Loucy (cell line): ENCODE measurements at regions not wholly inside any gene's neighbourhood (a gene's known extent, or its start where the extent isn't known, plus 50 kb on each side); places are given as distances from the start of the nearest gene placed in this dataset.

Source experiments
- H2AFZ ChIP-seq: fragments of 200-600 bp; sonication (generic); 2 replicates; pipeline ENCODE4 v1.6.0; 2016; ENCODE audit warnings: antibody characterized with exemption, mild to moderate bottlenecking, low read length, moderate library complexity
- H3F3A ChIP-seq: fragments of 200-600 bp; 2 replicates; pipeline ENCODE4 v1.6.0; 2016; ENCODE audit warnings: antibody characterized with exemption, low read depth, mild to moderate bottlenecking
- H3K27me3 ChIP-seq: fragments of 200-600 bp; sonication (generic); 2 replicates; pipeline ENCODE4 v1.6.1; 2014; ENCODE audit warnings: low read length, mild to moderate bottlenecking; ENCODE audit not compliant: insufficient read depth, poor library complexity, severe bottlenecking
- H3K36me3 ChIP-seq: fragments of 200-600 bp; sonication (generic); 2 replicates; pipeline ENCODE4 v1.6.1; 2016; ENCODE audit warnings: low read length; ENCODE audit not compliant: insufficient read depth
- H3K4me1 ChIP-seq: fragments of 200-600 bp; sonication (generic); 2 replicates; pipeline ENCODE4 v1.5.1; 2014; ENCODE audit warnings: low read length, mild to moderate bottlenecking; ENCODE audit not compliant: insufficient read depth, poor library complexity, severe bottlenecking
- H3K4me2 ChIP-seq: fragments of 200-600 bp; sonication (generic); 2 replicates; pipeline ENCODE4 v1.6.0; 2014; ENCODE audit warnings: antibody characterized with exemption, low read length, low read depth, mild to moderate bottlenecking; ENCODE audit not compliant: poor library complexity, severe bottlenecking
- H3K4me3 ChIP-seq: fragments of 200-600 bp; sonication (generic); 2 replicates; pipeline ENCODE4 v1.5.1; 2014; ENCODE audit warnings: low read length, mild to moderate bottlenecking, mixed read lengths; ENCODE audit not compliant: poor library complexity, severe bottlenecking
- H3K79me2 ChIP-seq: fragments of 200-600 bp; sonication (generic); 2 replicates; pipeline ENCODE4 v1.6.1; 2014; ENCODE audit warnings: low read length; ENCODE audit not compliant: insufficient read depth
- H3K9ac ChIP-seq: fragments of 200-600 bp; sonication (generic); 2 replicates; pipeline ENCODE4 v1.6.0; 2014; ENCODE audit warnings: mild to moderate bottlenecking, low read depth, low read length, moderate library complexity; ENCODE audit not compliant: poor library complexity, severe bottlenecking
- H3K9me2 ChIP-seq: fragments of 200-600 bp; sonication (generic); replicated peaks from 2 replicates; pipeline ENCODE4 v1.6.1; 2016; ENCODE audit warnings: low read depth, low read length, mixed read lengths
- H3K9me3 ChIP-seq: fragments of 200-600 bp; sonication (generic); 2 replicates; pipeline ENCODE4 v1.6.1; 2014; ENCODE audit warnings: mild to moderate bottlenecking, antibody characterized with exemption, low read length, low read depth; ENCODE audit not compliant: insufficient read depth
- H4K20me1 ChIP-seq: fragments of 200-600 bp; sonication (generic); 2 replicates; pipeline ENCODE4 v1.6.0; 2014; ENCODE audit warnings: antibody characterized with exemption, low read length, mild to moderate bottlenecking; ENCODE audit not compliant: insufficient read depth, poor library complexity, severe bottlenecking
- EZH2phosphoT487 ChIP-seq: fragments of 200-600 bp; IDR thresholded peaks from 2 replicates; pipeline ENCODE4 v1.6.1; 2018; ENCODE audit warnings: antibody characterized with exemption, mild to moderate bottlenecking, moderate library complexity, borderline replicate concordance
- TF ChIP-seq, protein P1 (sequence below): fragments of 200-600 bp; sonication (generic); conservative IDR thresholded peaks from 2 replicates; pipeline ENCODE4 v1.5.1; 2014; ENCODE audit warnings: mild to moderate bottlenecking, antibody characterized with exemption, low read length

DNA sequence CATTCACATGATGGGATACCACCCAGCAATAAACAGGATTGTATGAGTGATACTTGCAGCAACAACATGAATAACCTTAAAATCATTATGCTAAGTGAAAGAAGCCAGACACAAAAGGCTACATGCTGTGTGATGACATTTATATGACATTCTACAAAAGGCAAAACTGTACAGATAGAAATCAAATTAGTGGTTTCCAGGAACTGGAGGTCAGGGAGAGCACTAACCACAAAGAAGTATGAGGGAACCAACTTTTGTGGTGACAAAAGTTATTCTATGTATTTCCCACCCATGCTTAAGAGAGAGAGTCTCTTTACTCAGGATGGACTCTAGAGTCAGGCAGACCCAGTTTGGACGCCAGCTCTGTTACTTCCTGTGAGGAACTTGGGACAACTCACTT lies 364.5 kb upstream of the DAB1 start:
- H3K9me3 ChIP-seq = no peaks in the 10 kb centered on the region
- no peaks in the 10 kb centered on the region for H3F3A ChIP-seq
- peaks cover 12% of the 10 kb centered on the region for H3K4me1 ChIP-seq
- H3K4me2 ChIP-seq = peak overlapping the region; percentile 33
- TF ChIP-seq, protein P1, sequence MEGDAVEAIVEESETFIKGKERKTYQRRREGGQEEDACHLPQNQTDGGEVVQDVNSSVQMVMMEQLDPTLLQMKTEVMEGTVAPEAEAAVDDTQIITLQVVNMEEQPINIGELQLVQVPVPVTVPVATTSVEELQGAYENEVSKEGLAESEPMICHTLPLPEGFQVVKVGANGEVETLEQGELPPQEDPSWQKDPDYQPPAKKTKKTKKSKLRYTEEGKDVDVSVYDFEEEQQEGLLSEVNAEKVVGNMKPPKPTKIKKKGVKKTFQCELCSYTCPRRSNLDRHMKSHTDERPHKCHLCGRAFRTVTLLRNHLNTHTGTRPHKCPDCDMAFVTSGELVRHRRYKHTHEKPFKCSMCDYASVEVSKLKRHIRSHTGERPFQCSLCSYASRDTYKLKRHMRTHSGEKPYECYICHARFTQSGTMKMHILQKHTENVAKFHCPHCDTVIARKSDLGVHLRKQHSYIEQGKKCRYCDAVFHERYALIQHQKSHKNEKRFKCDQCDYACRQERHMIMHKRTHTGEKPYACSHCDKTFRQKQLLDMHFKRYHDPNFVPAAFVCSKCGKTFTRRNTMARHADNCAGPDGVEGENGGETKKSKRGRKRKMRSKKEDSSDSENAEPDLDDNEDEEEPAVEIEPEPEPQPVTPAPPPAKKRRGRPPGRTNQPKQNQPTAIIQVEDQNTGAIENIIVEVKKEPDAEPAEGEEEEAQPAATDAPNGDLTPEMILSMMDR = no peak
- TF ChIP-seq EZH2phosphoT487 = no peak
- no peaks in the 10 kb centered on the region for H4K20me1 ChIP-seq
- H3K4me3 ChIP-seq = no peak overlapping the region
- no peak overlapping the region for H3K9ac ChIP-seq
- peaks cover 16% of the 10 kb centered on the region for H3K27me3 ChIP-seq
- no peaks in the 10 kb centered on the region for H3K9me2 ChIP-seq
- H2AFZ ChIP-seq = no peak overlapping the region
- H3K36me3 ChIP-seq = no peaks in the 10 kb centered on the region
- no peaks in the 10 kb centered on the region for H3K79me2 ChIP-seq

DNA sequence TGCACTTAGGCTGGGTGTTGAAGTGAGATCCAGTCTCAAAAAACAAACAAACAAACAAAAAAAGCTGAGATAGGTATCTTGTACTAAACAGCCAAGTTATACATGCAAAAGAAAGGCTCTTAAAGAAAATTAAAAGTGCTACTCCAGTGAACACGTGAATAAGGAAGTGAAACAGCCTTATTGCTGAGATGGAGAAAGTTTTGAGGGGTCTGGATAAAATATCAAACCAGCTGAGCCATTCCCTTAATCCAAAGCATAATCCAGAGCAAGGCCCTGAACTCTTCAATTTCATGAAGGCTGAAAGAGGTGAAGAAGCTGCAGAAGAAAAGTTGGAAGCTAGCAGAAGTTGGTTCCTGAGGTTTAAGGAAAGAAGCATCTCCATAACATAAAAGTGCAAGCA lies 360.5 kb upstream of the DAB1 start:
- Histone ChIP-seq H3K4me3 (no peak overlapping the region), H3K9me2 (no peaks in the 10 kb centered on the region), H4K20me1 (no peaks in the 10 kb centered on the region), H3K9ac (no peak overlapping the region), H3K9me3 (no peaks in the 10 kb centered on the region), H3K36me3 (no peaks in the 10 kb centered on the region), H2AFZ (no peak overlapping the region), H3F3A (no peaks in the 10 kb centered on the region), H3K27me3 (peaks cover 8% of the 10 kb centered on the region), H3K4me1 (peaks cover 17% of the 10 kb centered on the region), H3K4me2 (no peak overlapping the region), H3K79me2 (no peaks in the 10 kb centered on the region)
- TF ChIP-seq, protein P1 = no peak
- TF ChIP-seq EZH2phosphoT487 = no peak

DNA sequence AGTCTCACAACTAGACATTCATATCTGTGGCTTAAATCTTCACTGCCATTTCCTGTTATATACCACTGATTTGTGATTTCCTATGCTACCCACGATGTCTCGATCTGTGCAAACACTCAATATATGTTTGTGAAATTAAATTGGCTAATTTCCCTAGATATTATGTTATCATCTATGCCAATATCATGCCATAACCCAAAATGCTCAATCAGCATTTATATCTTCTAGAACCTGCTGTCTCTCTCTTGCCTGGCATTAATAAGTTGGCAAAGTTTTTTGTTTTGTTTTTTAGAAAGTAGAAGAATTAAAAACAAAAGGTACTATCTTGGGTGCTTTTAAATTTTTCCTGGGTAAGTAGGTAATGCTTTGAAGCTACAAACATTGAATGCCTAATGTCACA lies 358.5 kb upstream of the DAB1 start:
- no peaks in the 10 kb centered on the region for H3K9me3 ChIP-seq
- no peak overlapping the region for H3K4me2 ChIP-seq

More for the DNA sequence above, 358.5 kb upstream of the DAB1 start:
- H2AFZ ChIP-seq = no peak overlapping the region
- H3K9ac ChIP-seq = no peak overlapping the region
- H3F3A ChIP-seq = no peaks in the 10 kb centered on the region
- no peaks in the 10 kb centered on the region for H3K79me2 ChIP-seq
- no peaks in the 10 kb centered on the region for H3K36me3 ChIP-seq
- TF ChIP-seq, protein P1 = no peak
- no peak for TF ChIP-seq EZH2phosphoT487
- H3K9me2 ChIP-seq = no peaks in the 10 kb centered on the region
- H3K4me1 ChIP-seq = peaks cover 6% of the 10 kb centered on the region
- no peaks in the 10 kb centered on the region for H4K20me1 ChIP-seq
- H3K4me3 ChIP-seq = no peak overlapping the region
- peaks cover 8% of the 10 kb centered on the region for H3K27me3 ChIP-seq
